Neural cell (in vitro differentiated cells): ENCODE measurements at regions not wholly inside any gene's neighbourhood (a gene's known extent, or its start where the extent isn't known, plus 50 kb on each side); places are given as distances from the start of the nearest gene placed in this dataset.

ENCODE experiments used
- H2AFZ ChIP-seq: fragments of 200-600, 300-800 bp; sonication (generic), shearing (Covaris generic); 2 replicates; pipeline ENCODE4 v1.6.0; 2014; ENCODE audit warnings: low read depth, mild to moderate bottlenecking, antibody characterized with exemption, low read length, moderate library complexity
- H3F3A ChIP-seq: fragments of 200-600 bp; shearing (Covaris generic); 2 replicates; pipeline ENCODE4 v1.6.1; 2016; ENCODE audit warnings: mild to moderate bottlenecking, moderate library complexity, mixed read lengths, antibody characterized with exemption, low read length; ENCODE audit not compliant: insufficient read depth, poor library complexity, severe bottlenecking
- H3K27ac ChIP-seq: fragments of 200-600, 300-800 bp; sonication (generic), shearing (Covaris generic); 2 replicates; pipeline ENCODE4 v1.5.1; 2014; ENCODE audit warnings: mild to moderate bottlenecking, low read length, moderate library complexity
- H3K27me3 ChIP-seq: fragments of 300-800, 200-600 bp; sonication (generic), shearing (Covaris generic); 2 replicates; pipeline ENCODE4 v1.6.0; 2014; ENCODE audit warnings: mild to moderate bottlenecking, low read depth, low read length, moderate library complexity; ENCODE audit not compliant: insufficient read depth
- H3K36me3 ChIP-seq: fragments of 300-800, 200-600 bp; sonication (generic), shearing (Covaris generic); 2 replicates; pipeline ENCODE4 v1.5.1; 2014; ENCODE audit warnings: mild to moderate bottlenecking, antibody characterized with exemption, low read length, moderate library complexity; ENCODE audit not compliant: insufficient read depth
- H3K4me2 ChIP-seq: fragments of 300-800, 200-600 bp; sonication (generic), shearing (Covaris generic); 2 replicates; pipeline ENCODE4 v1.6.0; 2014; ENCODE audit warnings: mild to moderate bottlenecking, low read length
- H3K4me3 ChIP-seq: fragments of 300-800, 200-600 bp; sonication (generic), shearing (Covaris generic); 2 replicates; pipeline ENCODE4 v1.5.1; 2014; ENCODE audit warnings: mild to moderate bottlenecking, low read length, moderate library complexity
- H3K79me2 ChIP-seq: fragments of 200-600 bp; shearing (Covaris generic); replicated peaks from 2 replicates; pipeline ENCODE4 v1.6.0; 2014; ENCODE audit warnings: mild to moderate bottlenecking, low read length, moderate library complexity; ENCODE audit not compliant: insufficient read depth
- H3K9ac ChIP-seq: fragments of 300-800, 200-600 bp; sonication (generic), shearing (Covaris generic); 2 replicates; pipeline ENCODE4 v1.6.1; 2016; ENCODE audit warnings: mild to moderate bottlenecking, low read length, mixed read lengths
- H3K9me2 ChIP-seq: fragments of 200-600 bp; shearing (Covaris generic); 2 replicates; pipeline ENCODE4 v1.6.1; 2016; ENCODE audit warnings: mild to moderate bottlenecking, low read length, mixed read lengths; ENCODE audit not compliant: insufficient read depth
- H3K9me3 ChIP-seq: fragments of 200-600, 300-800 bp; sonication (generic), shearing (Covaris generic); 2 replicates; pipeline ENCODE4 v1.6.1; 2016; ENCODE audit warnings: mild to moderate bottlenecking, mixed run types, low read length, moderate library complexity, mixed read lengths
- H4K20me1 ChIP-seq: fragments of 200-600 bp; shearing (Covaris generic); 2 replicates; pipeline ENCODE4 v1.6.1; 2016; ENCODE audit warnings: mild to moderate bottlenecking, mixed run types; ENCODE audit not compliant: insufficient read depth
- EP300 ChIP-seq: fragments of 450-650 bp; conservative IDR thresholded peaks from 2 replicates; pipeline ENCODE4 v1.6.1; 2014; ENCODE audit warnings: antibody characterized with exemption, mild to moderate bottlenecking, moderate library complexity; ENCODE audit not compliant: poor library complexity, severe bottlenecking
- EZH2 ChIP-seq: fragments of 200-600, 300-800 bp; shearing (Covaris generic), sonication (generic); IDR thresholded peaks from 2 replicates; pipeline ENCODE4 v1.6.1; 2014; ENCODE audit warnings: antibody characterized with exemption, low read length, borderline replicate concordance, mild to moderate bottlenecking; ENCODE audit not compliant: insufficient read depth, poor library complexity, severe bottlenecking
- MXI1 ChIP-seq: fragments of 450-650 bp; conservative IDR thresholded peaks from 2 replicates; pipeline ENCODE4 v1.6.1; 2014; ENCODE audit warnings: antibody characterized with exemption, mild to moderate bottlenecking; ENCODE audit not compliant: poor library complexity, severe bottlenecking
- POLR2AphosphoS5 ChIP-seq: IDR thresholded peaks from 2 replicates; pipeline ENCODE4 v1.6.1; 2012
- RAD21 ChIP-seq: fragments of 450-650 bp; conservative IDR thresholded peaks from 2 replicates; pipeline ENCODE4 v1.6.1; 2014; ENCODE audit warnings: antibody characterized with exemption, mild to moderate bottlenecking, moderate library complexity
- REST ChIP-seq: IDR thresholded peaks from 2 replicates; pipeline ENCODE4 v1.6.1; 2012; ENCODE audit warnings: borderline replicate concordance
- SMC3 ChIP-seq: fragments of 450-650 bp; conservative IDR thresholded peaks from 2 replicates; pipeline ENCODE4 v1.6.1; 2014; ENCODE audit warnings: antibody characterized with exemption, mild to moderate bottlenecking, moderate library complexity; ENCODE audit not compliant: poor library complexity
- TAF1 ChIP-seq: IDR thresholded peaks from 2 replicates; pipeline ENCODE4 v1.6.1; 2012; ENCODE audit warnings: low read depth
- TF ChIP-seq, protein P1 (sequence below): fragments of 450-650 bp; IDR thresholded peaks from 2 replicates; pipeline ENCODE4 v1.5.1; 2014; ENCODE audit warnings: antibody characterized with exemption, mild to moderate bottlenecking, moderate library complexity; ENCODE audit not compliant: poor library complexity, severe bottlenecking

- H3K9ac ChIP-seq, result no peak overlapping the region
- H2AFZ ChIP-seq, result no peak overlapping the region
- H3K79me2 ChIP-seq, result no peaks in the 10 kb centered on the region
- TF ChIP-seq MXI1, result no peak
- no peak for TF ChIP-seq SMC3
- TF ChIP-seq, protein P1, sequence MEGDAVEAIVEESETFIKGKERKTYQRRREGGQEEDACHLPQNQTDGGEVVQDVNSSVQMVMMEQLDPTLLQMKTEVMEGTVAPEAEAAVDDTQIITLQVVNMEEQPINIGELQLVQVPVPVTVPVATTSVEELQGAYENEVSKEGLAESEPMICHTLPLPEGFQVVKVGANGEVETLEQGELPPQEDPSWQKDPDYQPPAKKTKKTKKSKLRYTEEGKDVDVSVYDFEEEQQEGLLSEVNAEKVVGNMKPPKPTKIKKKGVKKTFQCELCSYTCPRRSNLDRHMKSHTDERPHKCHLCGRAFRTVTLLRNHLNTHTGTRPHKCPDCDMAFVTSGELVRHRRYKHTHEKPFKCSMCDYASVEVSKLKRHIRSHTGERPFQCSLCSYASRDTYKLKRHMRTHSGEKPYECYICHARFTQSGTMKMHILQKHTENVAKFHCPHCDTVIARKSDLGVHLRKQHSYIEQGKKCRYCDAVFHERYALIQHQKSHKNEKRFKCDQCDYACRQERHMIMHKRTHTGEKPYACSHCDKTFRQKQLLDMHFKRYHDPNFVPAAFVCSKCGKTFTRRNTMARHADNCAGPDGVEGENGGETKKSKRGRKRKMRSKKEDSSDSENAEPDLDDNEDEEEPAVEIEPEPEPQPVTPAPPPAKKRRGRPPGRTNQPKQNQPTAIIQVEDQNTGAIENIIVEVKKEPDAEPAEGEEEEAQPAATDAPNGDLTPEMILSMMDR, result no peak
- no peak for TF ChIP-seq EP300
- no peak for TF ChIP-seq REST
- TF ChIP-seq EZH2, result no peak
- TF ChIP-seq TAF1, result no peak
- TF ChIP-seq RAD21, result no peak
- TF ChIP-seq POLR2AphosphoS5, result no peak
- no peaks in the 10 kb centered on the region for H3K27me3 ChIP-seq
- no peak overlapping the region for H3K4me2 ChIP-seq
- H3K27ac ChIP-seq, result no peak overlapping the region
- no peak overlapping the region for H3K4me3 ChIP-seq
- H4K20me1 ChIP-seq, result no peaks in the 10 kb centered on the region
- H3K9me2 ChIP-seq, result no peaks in the 10 kb centered on the region
- H3F3A ChIP-seq, result no peaks in the 10 kb centered on the region
- no peaks in the 10 kb centered on the region for H3K9me3 ChIP-seq
- H3K36me3 ChIP-seq, result no peaks in the 10 kb centered on the region
Observed at GRCh38 chr4:158055668-158056067, 117.2 kb downstream of the GASK1B start.

DNA sequence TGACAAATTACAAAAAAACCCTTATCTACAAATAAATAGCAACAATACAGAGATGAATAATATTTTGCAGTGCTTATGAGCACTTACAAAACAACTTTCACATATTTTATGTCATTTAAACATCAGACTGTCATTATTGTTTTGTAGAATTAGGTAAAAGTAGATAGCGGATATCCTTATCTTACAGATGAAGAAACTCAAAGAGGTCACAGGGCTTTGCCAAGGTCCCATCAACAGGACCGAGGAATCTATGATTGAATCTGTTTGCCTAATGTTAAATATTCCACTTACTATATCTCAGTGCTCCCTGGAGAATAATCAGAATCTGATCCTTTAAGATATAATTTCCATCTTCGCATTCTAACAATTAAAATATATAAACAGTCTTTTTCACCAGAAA lies 119.0 kb downstream of the GASK1B start:
- Histone ChIP-seq H3K4me3 (no peak overlapping the region), H3K9ac (no peak overlapping the region), H3K9me3 (no peaks in the 10 kb centered on the region), H2AFZ (no peak overlapping the region), H3K36me3 (no peaks in the 10 kb centered on the region), H4K20me1 (no peaks in the 10 kb centered on the region), H3K27me3 (no peaks in the 10 kb centered on the region), H3K79me2 (no peaks in the 10 kb centered on the region), H3K9me2 (no peaks in the 10 kb centered on the region), H3K27ac (no peak overlapping the region), H3K4me2 (no peak overlapping the region), H3F3A (no peaks in the 10 kb centered on the region)
- TF ChIP-seq SMC3 (no peak), RAD21 (no peak)

DNA sequence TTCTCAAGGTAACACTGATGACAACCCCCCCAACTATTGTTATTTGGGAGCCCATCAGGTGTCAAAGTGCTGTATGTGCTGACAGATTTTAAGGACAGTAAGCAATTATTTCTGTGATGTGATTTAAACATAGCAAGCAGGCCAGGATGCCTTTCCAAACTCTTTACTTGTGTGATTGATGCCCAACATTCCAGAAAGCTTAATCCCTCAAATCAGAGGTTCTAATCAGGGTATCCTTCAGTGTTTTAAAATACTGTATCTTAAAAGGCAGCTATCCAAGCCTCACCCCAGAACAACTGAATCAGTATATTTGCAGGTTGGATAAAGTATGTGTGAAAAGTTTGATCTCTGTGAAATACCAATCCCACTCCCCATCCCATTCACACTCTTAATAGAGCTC lies 119.7 kb downstream of the GASK1B start:
- Histone ChIP-seq H3K79me2 (no peaks in the 10 kb centered on the region), H3K4me3 (no peak overlapping the region), H3K36me3 (no peaks in the 10 kb centered on the region), H3K9me2 (no peaks in the 10 kb centered on the region), H3K27me3 (no peaks in the 10 kb centered on the region), H3K9me3 (no peaks in the 10 kb centered on the region), H3K27ac (no peak overlapping the region), H2AFZ (no peak overlapping the region), H4K20me1 (no peaks in the 10 kb centered on the region), H3F3A (no peaks in the 10 kb centered on the region), H3K9ac (no peak overlapping the region), H3K4me2 (no peak overlapping the region)
- TF ChIP-seq SMC3 (no peak), POLR2AphosphoS5 (no peak), TAF1 (no peak), MXI1 (no peak), RAD21 (no peak), EP300 (no peak)
- TF ChIP-seq, protein P1, result no peak
